Omental fat pad (tissue), 3 donors: ENCODE measurements at regions not wholly inside any gene's neighbourhood (a gene's known extent, or its start where the extent isn't known, plus 50 kb on each side); places are given as distances from the start of the nearest gene placed in this dataset.

ENCODE experiments used
- ATAC-seq: fragments of 150-250 bp; one replicate; pipeline ENCODE4 v1.9.1; 2016; ENCODE audit warnings: mild to moderate bottlenecking, moderate library complexity; ENCODE audit not compliant: low FRiP score
- DNase-seq: peaks from one replicate; pipeline ENCODE4 v3.0.0-alpha.2; 2019; ENCODE audit warnings: low spot score
- CTCF ChIP-seq, 3 donors: fragments of 450-650 bp; IDR thresholded peaks; one replicate each; pipeline ENCODE4 v1.5.1; 2016 to 2017; ENCODE audit warnings: antibody characterized with exemption in 3 of 3, mild to moderate bottlenecking in 3 of 3, moderate library complexity in 2 of 3

- ATAC-seq (no peak), DNase-seq (no peak)
- TF ChIP-seq CTCF (IDR thresholded peaks at IDR 0.05) = no peak
These were observed 378.0 kb downstream of the TBC1D4 start for GRCh38 chr13:75103976-75104375.

- no peak for ATAC-seq
- DNase-seq = no peak
- no peak for TF ChIP-seq CTCF (IDR thresholded peaks at IDR 0.05)
These were observed 379.8 kb downstream of the TBC1D4 start for GRCh38 chr13:75102001-75102716.

- DNase-seq = no peak
These were observed 380.6 kb downstream of the TBC1D4 start for GRCh38 chr13:75101348-75101747.

GRCh38 chr13:75092143-75092542 lies 389.8 kb downstream of the TBC1D4 start:
- ATAC-seq = no peak
- DNase-seq = no peak
- no peak for TF ChIP-seq CTCF (IDR thresholded peaks at IDR 0.05)

More at GRCh38 chr13:75101348-75101747, 380.6 kb downstream of the TBC1D4 start:
- no peak for TF ChIP-seq CTCF (IDR thresholded peaks at IDR 0.05)
- ATAC-seq = no peak

GRCh38 chr13:75091718-75092117 lies 390.3 kb downstream of the TBC1D4 start:
- DNase-seq = no peak
- no peak for ATAC-seq
- TF ChIP-seq CTCF (IDR thresholded peaks at IDR 0.05) = no peak

GRCh38 chr13:75090872-75091615 lies 390.9 kb downstream of the TBC1D4 start:
- no peak for DNase-seq
- TF ChIP-seq CTCF (IDR thresholded peaks at IDR 0.05) = no peak
- ATAC-seq = no peak

GRCh38 chr13:75088915-75089314 lies 393.1 kb downstream of the TBC1D4 start:
- no peak for DNase-seq
- ATAC-seq = no peak
- no peak for TF ChIP-seq CTCF (IDR thresholded peaks at IDR 0.05)
